ENCODE measurements at regions not wholly inside any gene's neighbourhood (a gene's known extent, or its start where the extent isn't known, plus 50 kb on each side); places are given as distances from the start of the nearest gene placed in this dataset.
"Not testable (repeated sequence)": the region's sequence is repeated elsewhere in the genome, so short reads cannot be mapped to it uniquely, and the experiment has no call there.

DNA sequence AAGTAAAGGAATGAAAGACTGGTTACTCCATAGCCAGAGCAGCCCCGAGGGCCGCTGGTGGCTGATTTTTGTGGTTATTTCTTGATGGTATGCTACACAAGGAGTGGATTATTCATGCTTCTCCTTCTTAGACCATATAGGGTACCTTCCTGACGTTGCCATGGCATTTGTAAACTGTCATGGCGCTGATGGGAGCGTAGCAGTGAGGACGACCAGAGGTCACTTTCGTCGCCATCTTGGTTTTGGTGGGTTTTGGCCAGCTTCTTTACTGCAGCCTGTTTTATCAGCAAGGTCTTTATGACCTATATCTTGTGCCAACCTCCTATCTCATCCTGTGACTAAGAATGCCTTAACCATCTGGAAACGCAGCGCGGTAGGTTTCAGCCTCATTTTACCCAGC lies 1187.6 kb upstream of the AUTS2 start:
- H3K4me3 ChIP-seq (ENCODE audit: insufficient read depth, low read depth, low read length); H4K20me1 ChIP-seq (ENCODE audit: insufficient read depth, low read length); H3K9me3 ChIP-seq (ENCODE audit: control insufficient read depth, insufficient read depth, low read length); POLR2A ChIA-PET (ENCODE audit: unreplicated experiment); H2BK5ac ChIP-seq (ENCODE audit: low read depth, low read length, poor library complexity, severe bottlenecking); H3K14ac ChIP-seq (replicated peaks; ENCODE audit: low read depth, low read length); intact Hi-C loops (cut with micrococcal nuclease); H3K79me1 ChIP-seq (ENCODE audit: low read depth in 1 of 2, low read length in 2 of 2); H3K36me3 ChIP-seq (ENCODE audit: control insufficient read depth, insufficient read depth, low read length); dilution Hi-C loops (cut with HindIII; ENCODE audit: low sequenced_read_pairs, unreplicated experiment); H3K9me1 ChIP-seq (ENCODE audit: insufficient read depth, low read length); H3K23ac ChIP-seq (ENCODE audit: low read depth, low read length); H3K4me1 ChIP-seq (ENCODE audit: control insufficient read depth, insufficient read depth, low read length); DNase-seq; H2BK20ac ChIP-seq (ENCODE audit: low read depth, low read length); BruUV-seq (replicated peaks); H4K5ac ChIP-seq (ENCODE audit: low read depth, low read length); H3K56ac ChIP-seq (ENCODE audit: extremely low read depth, insufficient read depth, low read length); H3K9ac ChIP-seq (ENCODE audit: low read depth, low read length); H3K18ac ChIP-seq (ENCODE audit: low read depth, low read length); H3K4me2 ChIP-seq (ENCODE audit: low read depth, low read length); H3K27me3 ChIP-seq (ENCODE audit: control insufficient read depth, insufficient read depth, low read length); H2AK9ac ChIP-seq (replicated peaks; ENCODE audit: low read depth, low read length, poor library complexity); H4K91ac ChIP-seq (ENCODE audit: insufficient read depth, low read depth, low read length); CTCF ChIA-PET; H2AFZ ChIP-seq (replicated peaks; ENCODE audit: low read length, poor library complexity); H2AK5ac ChIP-seq (ENCODE audit: low read depth, low read length); H2BK120ac ChIP-seq (ENCODE audit: low read depth, low read length); H4K8ac ChIP-seq (ENCODE audit: low read depth in 2 of 2, low read length in 2 of 2); H3K4ac ChIP-seq (ENCODE audit: low read depth, low read length); H3K27ac ChIP-seq (ENCODE audit: insufficient read depth, low read length); ATAC-seq (ENCODE audit: low read depth); H2BK15ac ChIP-seq (ENCODE audit: low read depth, low read length); in situ Hi-C loops (cut with MboI; ENCODE audit: low sequenced_read_pairs): not testable (repeated sequence)
- WGBS, 2 experiments (ENCODE audit: extremely low coverage in 2 of 2, insufficient read length in 1 of 2), result 87% methylated on average over 4 of the region's 11 CpGs; no CpG with 5 or more reads in 1 of the 2 experiments

Measured in IMR-90 (cell line).